Neuronal stem cell (in vitro differentiated cells): ENCODE measurements at regions not wholly inside any gene's neighbourhood (a gene's known extent, or its start where the extent isn't known, plus 50 kb on each side); places are given as distances from the start of the nearest gene placed in this dataset.

Source experiments
- DNase-seq: peaks from one replicate; pipeline ENCODE4 v3.0.0-alpha.2; 2013; ENCODE audit warnings: low spot score
- H2AFZ ChIP-seq: one replicate; pipeline ENCODE4 v1.6.1; 2013; ENCODE audit warnings: mild to moderate bottlenecking, low read length, inconsistent platforms
- H2AK5ac ChIP-seq: 2 replicates; pipeline ENCODE4 v1.6.1; 2013; ENCODE audit warnings: low read depth, mild to moderate bottlenecking, inconsistent platforms, low read length, moderate library complexity, mixed read lengths
- H2BK120ac ChIP-seq: 2 replicates; pipeline ENCODE4 v1.6.1; 2013; ENCODE audit warnings: low read depth, mild to moderate bottlenecking, inconsistent platforms, low read length, moderate library complexity, mixed read lengths
- H2BK12ac ChIP-seq: one replicate; pipeline ENCODE4 v1.6.1; 2013; ENCODE audit warnings: low read length, inconsistent platforms
- H2BK15ac ChIP-seq: 2 replicates; pipeline ENCODE4 v1.6.1; 2013; ENCODE audit warnings: mild to moderate bottlenecking, low read length, inconsistent platforms, mixed read lengths
- H2BK5ac ChIP-seq: one replicate; pipeline ENCODE4 v1.6.1; 2013; ENCODE audit warnings: inconsistent platforms, mild to moderate bottlenecking, low read length, moderate library complexity
- H3K14ac ChIP-seq: one replicate; pipeline ENCODE4 v1.6.1; 2013; ENCODE audit warnings: low read length, inconsistent platforms
- H3K18ac ChIP-seq: 2 replicates; pipeline ENCODE4 v1.6.1; 2013; ENCODE audit warnings: low read length, inconsistent platforms
- H3K23ac ChIP-seq: 2 replicates; pipeline ENCODE4 v1.6.1; 2013; ENCODE audit warnings: low read depth, mild to moderate bottlenecking, mixed read lengths, low read length, inconsistent platforms; ENCODE audit not compliant: poor library complexity
- H3K27ac ChIP-seq: replicated peaks from 3 replicates; pipeline ENCODE4 v1.5.1; 2013; ENCODE audit warnings: low read length, inconsistent platforms
- H3K27me3 ChIP-seq, 3 experiments: 2 replicates each; pipeline ENCODE4 v1.6.1; 2013; ENCODE audit warnings: low read length in 3 of 3, mild to moderate bottlenecking in 2 of 3, inconsistent platforms in 1 of 3, low read depth in 1 of 3, mixed read lengths in 1 of 3, moderate library complexity in 1 of 3; ENCODE audit not compliant: control insufficient read depth in 3 of 3, insufficient read depth in 3 of 3
- H3K36me3 ChIP-seq, 2 donors: replicated peaks in 1 of 2; 2 replicates each; pipeline ENCODE4 v1.6.1; 2013; ENCODE audit warnings: low read length in 2 of 2; ENCODE audit not compliant: control insufficient read depth in 2 of 2, insufficient read depth in 2 of 2
- H3K4ac ChIP-seq: 2 replicates; pipeline ENCODE4 v1.6.1; 2013; ENCODE audit warnings: inconsistent platforms, mild to moderate bottlenecking, low read length, moderate library complexity
- H3K4me1 ChIP-seq, 2 donors: 1 replicate in 1 of 2; 2 replicates in 1 of 2; pipeline ENCODE4 v1.6.1; 2013; ENCODE audit warnings: low read length in 2 of 2, low read depth in 1 of 2; ENCODE audit not compliant: control insufficient read depth in 2 of 2, insufficient read depth in 1 of 2
- H3K4me2 ChIP-seq: one replicate; pipeline ENCODE4 v1.6.1; 2013; ENCODE audit warnings: mild to moderate bottlenecking, low read length, inconsistent platforms; ENCODE audit not compliant: insufficient read depth, poor library complexity, severe bottlenecking
- H3K4me3 ChIP-seq, 2 donors: 2 replicates each; pipeline ENCODE4 v1.5.1; 2013; ENCODE audit warnings: low read length in 2 of 2, mild to moderate bottlenecking in 2 of 2, inconsistent platforms in 1 of 2, moderate library complexity in 1 of 2
- H3K79me1 ChIP-seq: one replicate; pipeline ENCODE4 v1.6.1; 2013; ENCODE audit warnings: low read depth, mild to moderate bottlenecking, inconsistent platforms, low read length, moderate library complexity
- H3K9ac ChIP-seq: one replicate; pipeline ENCODE4 v1.6.1; 2013; ENCODE audit warnings: mild to moderate bottlenecking, low read depth, low read length, inconsistent platforms; ENCODE audit not compliant: poor library complexity
- H3K9me3 ChIP-seq, 2 donors: replicated peaks in 1 of 2; 2 replicates each; pipeline versions ENCODE3 to v1.6.1; 2013; ENCODE audit warnings: low read length in 2 of 2, mild to moderate bottlenecking in 2 of 2, inconsistent platforms in 1 of 2, low read depth in 1 of 2, mixed read lengths in 1 of 2, moderate library complexity in 1 of 2; ENCODE audit not compliant: control insufficient read depth in 2 of 2, insufficient read depth in 1 of 2
- H4K8ac ChIP-seq: one replicate; pipeline ENCODE4 v1.6.1; 2013; ENCODE audit warnings: low read depth, mild to moderate bottlenecking, inconsistent platforms, low read length, moderate library complexity
- H4K91ac ChIP-seq: one replicate; pipeline ENCODE4 v1.6.1; 2013; ENCODE audit warnings: low read length, low read depth, mild to moderate bottlenecking, inconsistent platforms; ENCODE audit not compliant: poor library complexity
- WGBS, 2 donors: extraction: QIAGEN DNeasy Blood & Tissue Kit; methylation state at CpG; one replicate each; pipeline ENCODE4 v1.1.7; 2013; ENCODE audit warnings: missing lambda C conversion rate in 2 of 2, mixed read lengths in 1 of 2; ENCODE audit not compliant: insufficient read length in 2 of 2, insufficient replicate concordance in 1 of 2; ENCODE audit errors: extremely low coverage in 2 of 2; 5-methylcytosine and 5-hydroxymethylcytosine counted together

DNA sequence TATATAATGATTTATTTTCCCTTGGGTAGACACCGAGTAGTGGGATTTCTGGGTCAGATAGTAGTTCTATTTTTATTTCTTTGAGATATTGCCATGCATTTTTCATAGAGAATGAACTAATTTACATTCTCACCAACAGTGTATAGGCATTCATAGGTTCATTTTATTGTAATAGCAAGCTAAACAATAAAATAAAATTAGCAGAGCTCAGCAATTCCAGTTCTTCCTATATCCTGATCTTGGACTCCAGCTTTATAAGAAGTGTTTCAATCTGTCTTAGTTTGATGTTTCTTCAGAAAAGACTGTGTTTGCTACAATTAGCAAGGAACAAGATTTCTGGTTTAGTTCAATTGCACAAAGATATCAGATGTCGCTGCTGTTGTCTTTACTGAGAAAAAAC lies 1024.4 kb upstream of the LRRTM1 start:
- Histone ChIP-seq H3K79me1 (no peaks in the 10 kb centered on the region), H4K91ac (no peak overlapping the region), H3K23ac (no peak overlapping the region), H3K4me1 (no peaks in the 10 kb centered on the region), H2AK5ac (no peak overlapping the region), H2BK5ac (no peak overlapping the region), H3K9me3 (peaks cover 0 to 2% of the 10 kb centered on the region in 2 donors), H2BK12ac (no peak overlapping the region), H3K36me3 (no peaks in the 10 kb centered on the region), H2BK15ac (no peak overlapping the region), H2AFZ (no peak overlapping the region), H2BK120ac (no peak overlapping the region), H3K18ac (no peak overlapping the region), H3K9ac (no peak overlapping the region), H4K8ac (no peak overlapping the region), H3K4ac (no peak overlapping the region), H3K4me3 (no peak overlapping the region), H3K4me2 (no peak overlapping the region), H3K27me3 (no peaks in the 10 kb centered on the region), H3K27ac (no peak overlapping the region), H3K14ac (no peak overlapping the region)
- no CpG with 5 or more reads among the region's 2 CpGs for WGBS, 2 donors
- DNase-seq = no peak

DNA sequence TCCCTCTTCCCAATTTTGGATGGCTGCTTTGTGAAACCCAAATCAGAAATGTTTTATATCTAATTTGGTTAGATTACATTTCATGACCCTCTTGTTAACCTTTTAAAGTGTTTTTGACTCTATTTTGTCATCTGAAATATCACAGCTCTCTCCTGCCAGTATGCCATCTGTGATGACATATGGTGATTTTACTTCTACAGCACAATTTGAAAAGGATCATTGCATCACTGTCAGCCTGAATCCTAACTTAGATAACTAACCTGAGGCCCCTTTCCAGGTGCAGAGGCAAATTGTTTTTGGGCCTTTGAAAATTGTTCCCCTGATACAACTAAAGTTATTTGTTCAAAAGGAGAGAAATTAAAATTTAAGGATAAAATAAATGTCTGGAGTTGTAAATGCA lies 1023.4 kb upstream of the LRRTM1 start:
- Histone ChIP-seq H3K18ac (no peak overlapping the region), H3K4me1 (no peaks in the 10 kb centered on the region), H4K8ac (no peak overlapping the region), H3K4me3 (no peak overlapping the region), H3K23ac (no peak overlapping the region), H3K9ac (no peak overlapping the region), H3K4ac (no peak overlapping the region), H3K36me3 (no peaks in the 10 kb centered on the region), H2BK5ac (no peak overlapping the region), H3K27me3 (no peaks in the 10 kb centered on the region), H3K79me1 (no peaks in the 10 kb centered on the region), H2BK15ac (no peak overlapping the region), H3K9me3 (peaks cover 0 to 2% of the 10 kb centered on the region in 2 donors), H2BK120ac (no peak overlapping the region), H3K27ac (no peak overlapping the region), H3K14ac (no peak overlapping the region), H4K91ac (no peak overlapping the region), H2BK12ac (no peak overlapping the region), H2AFZ (no peak overlapping the region), H2AK5ac (no peak overlapping the region), H3K4me2 (no peak overlapping the region)
- DNase-seq = no peak

GRCh38 chr2:81324046-81324445 lies 1019.5 kb upstream of the LRRTM1 start:
- Histone ChIP-seq H3K18ac (no peak overlapping the region), H2BK12ac (no peak overlapping the region), H3K23ac (no peak overlapping the region), H3K27me3 (no peaks in the 10 kb centered on the region), H3K9me3 (peaks cover 0 to 2% of the 10 kb centered on the region in 2 donors), H3K4ac (no peak overlapping the region), H4K8ac (no peak overlapping the region), H3K4me2 (no peak overlapping the region), H3K27ac (no peak overlapping the region), H2AK5ac (no peak overlapping the region), H3K4me3 (no peak overlapping the region), H3K79me1 (no peaks in the 10 kb centered on the region), H3K9ac (no peak overlapping the region), H4K91ac (no peak overlapping the region), H3K36me3 (no peaks in the 10 kb centered on the region), H2BK120ac (no peak overlapping the region), H2BK5ac (no peak overlapping the region), H3K4me1 (no peaks in the 10 kb centered on the region), H2AFZ (no peak overlapping the region), H2BK15ac (no peak overlapping the region), H3K14ac (no peak overlapping the region)
- no peak for DNase-seq
- WGBS, 2 donors = no CpG with 5 or more reads among the region's 3 CpGs

- no peak overlapping the region for H2AK5ac ChIP-seq
- no peak overlapping the region for H2BK15ac ChIP-seq
- H4K91ac ChIP-seq = no peak overlapping the region
- H2AFZ ChIP-seq = peak overlapping the region; percentile 7
- no peak overlapping the region for H2BK5ac ChIP-seq
- H3K4me3 ChIP-seq = no peak overlapping the region
- no peak overlapping the region for H3K14ac ChIP-seq
- no peaks in the 10 kb centered on the region for H3K36me3 ChIP-seq
- H3K9me3 ChIP-seq = peaks cover 0 to 3% of the 10 kb centered on the region in 2 donors
- H3K27ac ChIP-seq = no peak overlapping the region
- H2BK120ac ChIP-seq = no peak overlapping the region
- no peak overlapping the region for H2BK12ac ChIP-seq
- H3K4ac ChIP-seq = no peak overlapping the region
- no peak overlapping the region for H3K4me2 ChIP-seq
- DNase-seq = no peak
- H3K23ac ChIP-seq = no peak overlapping the region
- no CpG with 5 or more reads among the region's 9 CpGs for WGBS, 2 donors
- H3K79me1 ChIP-seq = no peaks in the 10 kb centered on the region
- peaks cover 0 to 5% of the 10 kb centered on the region in 2 donors for H3K4me1 ChIP-seq
- no peak overlapping the region for H3K9ac ChIP-seq
- H4K8ac ChIP-seq = no peak overlapping the region
- no peak overlapping the region for H3K18ac ChIP-seq
- H3K27me3 ChIP-seq = no peaks in the 10 kb centered on the region
Observed at GRCh38 chr2:81304154-81304830, 999.7 kb upstream of the LRRTM1 start.
